Gastrocnemius medialis (tissue), 4 donors: ENCODE measurements at regions not wholly inside any gene's neighbourhood (a gene's known extent, or its start where the extent isn't known, plus 50 kb on each side); places are given as distances from the start of the nearest gene placed in this dataset.
"Not testable (repeated sequence)": the region's sequence is repeated elsewhere in the genome, so short reads cannot be mapped to it uniquely, and the experiment has no call there.

Source experiments
- ATAC-seq, 2 donors: fragments of 150-250 bp; one replicate each; pipeline ENCODE4 v1.9.1; 2016
- DNase-seq, 2 donors: peaks; one replicate each; pipeline ENCODE4 v3.0.0-alpha.2; 2019
- H3K27ac ChIP-seq, 4 donors: fragments of 200-600 bp; sonication (generic); 1 replicate in 1 of 4; 2 replicates in 3 of 4; pipeline ENCODE4 v1.5.1; 2016 to 2018; ENCODE audit warnings: mild to moderate bottlenecking in 2 of 4, moderate library complexity in 1 of 4
- H3K27me3 ChIP-seq, 3 donors: fragments of 200-600 bp; sonication (generic) in 2 of 3; 1 replicate in 1 of 3; 2 replicates in 2 of 3; pipeline versions ENCODE4 v1.5.1 to v1.6.0; 2016 to 2019; ENCODE audit warnings: mild to moderate bottlenecking in 1 of 3, moderate library complexity in 1 of 3
- H3K36me3 ChIP-seq, 2 donors: fragments of 200-600 bp; sonication (generic) in 1 of 2; one replicate each; pipeline ENCODE4 v1.5.1; 2017 to 2018
- H3K4me1 ChIP-seq, 2 donors: fragments of 200-600 bp; sonication (generic) in 1 of 2; one replicate each; pipeline ENCODE4 v1.5.1; 2016 to 2017; ENCODE audit warnings: mild to moderate bottlenecking in 2 of 2
- H3K4me3 ChIP-seq, 4 donors: fragments of 200-600 bp; sonication (generic) in 3 of 4; 1 replicate in 1 of 4; 2 replicates in 3 of 4; pipeline ENCODE4 v1.5.1; 2016 to 2019; ENCODE audit warnings: mild to moderate bottlenecking in 2 of 4
- H3K9me3 ChIP-seq, 3 donors: fragments of 200-600 bp; sonication (generic) in 2 of 3; 1 replicate in 1 of 3; 2 replicates in 2 of 3; pipeline ENCODE4 v1.5.1; 2016 to 2019
- POLR2A ChIP-seq, 2 donors: fragments of 450-650 bp; IDR thresholded peaks; one replicate each; pipeline ENCODE4 v1.6.1; 2017; ENCODE audit warnings: antibody characterized with exemption in 2 of 2, mild to moderate bottlenecking in 2 of 2, moderate library complexity in 2 of 2
- in situ Hi-C, 4 donors: fragments of 200-750 bp; cut with MboI; loops; one replicate each; pipeline versions ENCODE4 v1.15.0 to v1.8.0; 2017; ENCODE audit warnings: low sequenced_read_pairs in 4 of 4
- intact Hi-C: fragments of 100-400 bp; cut with DNase I; formaldehyde crosslinking; loops from one replicate; pipeline ENCODE4 v1.15.1; 2023; ENCODE audit warnings: low total_unique reads
- TF ChIP-seq, protein P1 (sequence below), 5 experiments: fragments of 450-650 bp in 3 of 5; fragments of 200-600 bp in 2 of 5; sonication (generic) in 2 of 5; IDR thresholded peaks in 4 of 5; conservative IDR thresholded peaks in 1 of 5; 1 replicate in 4 of 5; 2 replicates in 1 of 5; pipeline ENCODE4 v1.5.1; 2016 to 2019; ENCODE audit warnings: antibody characterized with exemption in 5 of 5, mild to moderate bottlenecking in 3 of 5, moderate library complexity in 3 of 5

DNA sequence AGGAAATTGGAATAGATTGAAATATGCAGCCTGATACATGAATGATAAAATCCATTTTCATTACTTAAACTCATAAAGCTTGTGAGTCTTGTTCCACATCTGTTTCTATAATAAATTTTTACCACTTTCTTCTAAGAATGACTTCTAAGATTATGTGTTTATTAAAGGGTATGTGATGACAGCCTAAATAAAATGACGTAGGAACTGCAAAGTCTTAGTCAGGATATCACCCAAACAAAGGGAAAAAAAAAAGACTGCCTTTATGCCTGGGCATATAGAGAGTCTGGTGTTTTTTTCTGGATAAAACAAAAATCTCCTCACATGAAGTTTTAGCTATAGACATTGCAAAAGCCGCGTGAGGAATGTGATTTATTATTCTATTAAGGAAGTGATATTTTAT, 844.0 kb downstream of the DIPK2A start:
- no peak overlapping the region for H3K27ac ChIP-seq
- peaks cover 0 to 5% of the 10 kb centered on the region in 2 donors for H3K4me1 ChIP-seq
- no peak overlapping the region for H3K4me3 ChIP-seq
- no peaks in the 10 kb centered on the region for H3K36me3 ChIP-seq
- intact Hi-C loops = no loop called here
- no peaks in the 10 kb centered on the region for H3K9me3 ChIP-seq
- H3K27me3 ChIP-seq = no peaks in the 10 kb centered on the region
- ATAC-seq (no peak), DNase-seq (no peak)
- in situ Hi-C loops = no loop called here
- TF ChIP-seq, protein P1, sequence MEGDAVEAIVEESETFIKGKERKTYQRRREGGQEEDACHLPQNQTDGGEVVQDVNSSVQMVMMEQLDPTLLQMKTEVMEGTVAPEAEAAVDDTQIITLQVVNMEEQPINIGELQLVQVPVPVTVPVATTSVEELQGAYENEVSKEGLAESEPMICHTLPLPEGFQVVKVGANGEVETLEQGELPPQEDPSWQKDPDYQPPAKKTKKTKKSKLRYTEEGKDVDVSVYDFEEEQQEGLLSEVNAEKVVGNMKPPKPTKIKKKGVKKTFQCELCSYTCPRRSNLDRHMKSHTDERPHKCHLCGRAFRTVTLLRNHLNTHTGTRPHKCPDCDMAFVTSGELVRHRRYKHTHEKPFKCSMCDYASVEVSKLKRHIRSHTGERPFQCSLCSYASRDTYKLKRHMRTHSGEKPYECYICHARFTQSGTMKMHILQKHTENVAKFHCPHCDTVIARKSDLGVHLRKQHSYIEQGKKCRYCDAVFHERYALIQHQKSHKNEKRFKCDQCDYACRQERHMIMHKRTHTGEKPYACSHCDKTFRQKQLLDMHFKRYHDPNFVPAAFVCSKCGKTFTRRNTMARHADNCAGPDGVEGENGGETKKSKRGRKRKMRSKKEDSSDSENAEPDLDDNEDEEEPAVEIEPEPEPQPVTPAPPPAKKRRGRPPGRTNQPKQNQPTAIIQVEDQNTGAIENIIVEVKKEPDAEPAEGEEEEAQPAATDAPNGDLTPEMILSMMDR (IDR thresholded peaks at IDR 0.05 in 4 of 5, conservative IDR thresholded peaks at IDR 0.05 in 1 of 5) = no peak
- TF ChIP-seq POLR2A (IDR thresholded peaks at IDR 0.05) = no peak

DNA sequence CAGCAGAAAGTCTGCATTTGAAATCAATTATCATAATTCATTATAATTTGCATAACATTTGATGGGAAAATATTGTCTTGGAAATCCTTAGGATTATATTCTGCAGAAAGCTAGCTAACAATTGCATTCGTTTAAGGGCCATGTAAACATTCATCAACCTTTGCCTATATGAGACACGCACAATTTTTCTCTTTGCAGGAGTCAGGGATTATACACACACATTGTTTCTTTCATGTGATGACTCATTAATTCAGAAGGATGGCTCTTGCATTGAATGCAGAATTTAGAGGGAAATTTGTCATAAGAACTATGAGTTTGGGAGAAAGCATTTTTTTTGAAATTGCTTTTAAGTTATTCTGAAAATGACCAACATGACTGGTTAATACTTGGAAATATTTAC, 844.7 kb downstream of the DIPK2A start:
- H3K4me1 ChIP-seq = peaks cover 0 to 5% of the 10 kb centered on the region in 2 donors
- intact Hi-C loops = no loop called here
- no peak overlapping the region for H3K27ac ChIP-seq
- in situ Hi-C loops = no loop called here
- no peaks in the 10 kb centered on the region for H3K27me3 ChIP-seq
- no peak for ATAC-seq
- H3K4me3 ChIP-seq = no peak overlapping the region
- TF ChIP-seq, protein P1 (IDR thresholded peaks at IDR 0.05 in 4 of 5, conservative IDR thresholded peaks at IDR 0.05 in 1 of 5) = no peak
- TF ChIP-seq POLR2A (IDR thresholded peaks at IDR 0.05) = no peak
- no peaks in the 10 kb centered on the region for H3K36me3 ChIP-seq
- no peaks in the 10 kb centered on the region for H3K9me3 ChIP-seq
- DNase-seq = no peak

DNA sequence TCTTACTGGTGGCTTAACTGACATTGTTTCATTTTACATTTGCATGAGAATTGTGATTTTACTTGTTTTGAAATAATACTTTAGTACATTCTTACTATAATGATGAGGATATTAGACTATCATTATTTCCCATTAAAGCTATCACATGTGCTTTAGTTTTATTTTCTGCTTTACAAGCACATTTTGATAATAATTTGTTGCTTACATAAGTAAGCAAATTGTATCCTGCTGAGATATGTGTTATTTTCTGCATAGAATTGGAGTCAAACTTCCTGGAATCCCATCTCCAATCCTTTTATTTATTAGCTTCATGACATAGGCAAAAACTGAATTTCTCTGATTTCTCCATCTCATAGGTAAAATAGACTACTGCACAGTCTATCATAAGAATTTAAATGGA, 847.4 kb downstream of the DIPK2A start:
- DNase-seq (no peak), ATAC-seq (no peak)
- no peaks in the 10 kb centered on the region for H3K27me3 ChIP-seq
- H3K27ac ChIP-seq = no peak overlapping the region
- no peak for TF ChIP-seq POLR2A (IDR thresholded peaks at IDR 0.05)
- TF ChIP-seq, protein P1 (IDR thresholded peaks at IDR 0.05 in 4 of 5, conservative IDR thresholded peaks at IDR 0.05 in 1 of 5) = no peak
- H3K4me1 ChIP-seq = peaks cover 0 to 5% of the 10 kb centered on the region in 2 donors
- intact Hi-C loops = no loop called here
- H3K36me3 ChIP-seq = no peaks in the 10 kb centered on the region
- in situ Hi-C loops = no loop called here
- H3K4me3 ChIP-seq = no peak overlapping the region
- no peaks in the 10 kb centered on the region for H3K9me3 ChIP-seq

DNA sequence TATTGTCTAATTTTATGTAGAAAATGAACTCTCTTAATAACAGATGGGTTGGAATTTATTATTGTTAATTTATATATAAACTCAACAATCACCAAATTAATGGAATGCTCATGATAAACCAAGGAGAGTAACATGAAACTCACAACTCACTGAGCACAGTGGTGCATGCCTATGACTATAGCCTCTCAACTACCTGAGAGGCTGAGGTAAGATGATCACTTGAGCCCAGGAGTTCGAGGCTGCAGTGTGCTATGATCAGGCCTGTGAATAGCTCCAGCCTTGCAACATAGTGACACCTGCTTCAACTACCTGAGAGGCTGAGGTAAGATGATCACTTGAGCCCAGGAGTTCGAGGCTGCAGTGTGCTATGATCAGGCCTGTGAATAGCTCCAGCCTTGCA, 848.6 kb downstream of the DIPK2A start:
- H3K4me1 ChIP-seq, H3K27ac ChIP-seq, H3K4me3 ChIP-seq, ATAC-seq, H3K36me3 ChIP-seq, intact Hi-C loops, H3K9me3 ChIP-seq, DNase-seq, H3K27me3 ChIP-seq, in situ Hi-C loops: not testable (repeated sequence)

DNA sequence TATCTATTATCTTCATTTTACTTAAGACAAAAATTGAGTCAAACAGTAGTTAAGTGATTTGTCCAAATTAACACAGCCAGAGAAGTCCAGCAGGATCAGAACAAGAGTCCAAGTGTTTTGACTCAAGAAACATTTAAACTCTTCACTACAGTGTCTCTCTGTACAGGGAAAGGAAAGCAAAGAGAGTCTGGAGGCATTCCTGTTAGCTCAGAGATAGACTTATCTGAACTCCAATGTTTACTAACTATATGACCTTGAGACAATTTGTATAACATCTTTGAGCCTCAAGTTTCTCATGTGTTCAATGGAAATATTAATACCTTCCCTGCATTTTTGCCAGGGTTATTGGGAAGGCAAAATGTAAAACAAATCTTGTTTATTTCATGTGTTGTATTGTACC, 849.1 kb downstream of the DIPK2A start:
- H3K4me1 ChIP-seq = peaks cover 0 to 5% of the 10 kb centered on the region in 2 donors
- no peaks in the 10 kb centered on the region for H3K27me3 ChIP-seq
- H3K4me3 ChIP-seq = no peak overlapping the region
- in situ Hi-C loops (no loop called here), intact Hi-C loops (no loop called here)
- H3K36me3 ChIP-seq = no peaks in the 10 kb centered on the region
- ATAC-seq (no peak), DNase-seq (no peak)
- TF ChIP-seq, protein P1 (IDR thresholded peaks at IDR 0.05 in 4 of 5, conservative IDR thresholded peaks at IDR 0.05 in 1 of 5) = no peak
- TF ChIP-seq POLR2A (IDR thresholded peaks at IDR 0.05) = no peak
- no peaks in the 10 kb centered on the region for H3K9me3 ChIP-seq
- no peak overlapping the region for H3K27ac ChIP-seq
